ENCODE measurements at regions not wholly inside any gene's neighbourhood (a gene's known extent, or its start where the extent isn't known, plus 50 kb on each side); places are given as distances from the start of the nearest gene placed in this dataset.

DNA sequence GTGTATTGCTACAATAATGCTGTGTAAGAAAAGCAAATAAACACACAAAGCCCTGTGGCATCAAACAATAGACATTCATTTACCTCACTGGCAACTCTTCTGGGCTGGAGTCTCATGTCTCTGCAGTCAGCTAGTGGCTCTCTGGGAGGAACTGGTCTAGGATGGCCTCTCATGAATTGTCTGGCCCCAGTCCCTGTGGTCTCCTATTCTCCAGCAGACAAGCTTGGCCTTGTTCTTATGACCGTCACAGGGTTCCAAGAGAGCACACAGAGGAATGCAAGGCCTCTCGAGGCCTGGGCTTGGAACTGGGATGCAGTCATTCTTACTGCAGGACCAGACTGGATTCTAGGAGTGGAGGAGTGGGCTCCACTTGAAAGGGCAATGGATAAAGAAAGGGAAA lies 141.2 kb upstream of the NTM start:
- H2AFZ ChIP-seq (ENCODE audit: low read depth, low read length), result no peak overlapping the region
- no peak overlapping the region for H3K4me2 ChIP-seq (ENCODE audit: low read length)
- TF ChIP-seq EZH2phosphoT487 (IDR thresholded peaks at IDR 0.05; ENCODE audit: low read depth), result no peak
- TF ChIP-seq, protein P1, sequence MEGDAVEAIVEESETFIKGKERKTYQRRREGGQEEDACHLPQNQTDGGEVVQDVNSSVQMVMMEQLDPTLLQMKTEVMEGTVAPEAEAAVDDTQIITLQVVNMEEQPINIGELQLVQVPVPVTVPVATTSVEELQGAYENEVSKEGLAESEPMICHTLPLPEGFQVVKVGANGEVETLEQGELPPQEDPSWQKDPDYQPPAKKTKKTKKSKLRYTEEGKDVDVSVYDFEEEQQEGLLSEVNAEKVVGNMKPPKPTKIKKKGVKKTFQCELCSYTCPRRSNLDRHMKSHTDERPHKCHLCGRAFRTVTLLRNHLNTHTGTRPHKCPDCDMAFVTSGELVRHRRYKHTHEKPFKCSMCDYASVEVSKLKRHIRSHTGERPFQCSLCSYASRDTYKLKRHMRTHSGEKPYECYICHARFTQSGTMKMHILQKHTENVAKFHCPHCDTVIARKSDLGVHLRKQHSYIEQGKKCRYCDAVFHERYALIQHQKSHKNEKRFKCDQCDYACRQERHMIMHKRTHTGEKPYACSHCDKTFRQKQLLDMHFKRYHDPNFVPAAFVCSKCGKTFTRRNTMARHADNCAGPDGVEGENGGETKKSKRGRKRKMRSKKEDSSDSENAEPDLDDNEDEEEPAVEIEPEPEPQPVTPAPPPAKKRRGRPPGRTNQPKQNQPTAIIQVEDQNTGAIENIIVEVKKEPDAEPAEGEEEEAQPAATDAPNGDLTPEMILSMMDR (IDR thresholded peaks at IDR 0.05; ENCODE audit: low read depth, low read length), result no peak
- no peaks in the 10 kb centered on the region for H3K36me3 ChIP-seq (replicated peaks; ENCODE audit: low read depth, low read length)
- no peaks in the 10 kb centered on the region for H3K4me1 ChIP-seq (ENCODE audit: low read length)
- H3K4me3 ChIP-seq (ENCODE audit: low read length), result no peak overlapping the region
- H3K79me2 ChIP-seq (ENCODE audit: low read length), result no peaks in the 10 kb centered on the region
- H3K9me3 ChIP-seq (ENCODE audit: insufficient read depth, low read length), result no peaks in the 10 kb centered on the region
- H3K9ac ChIP-seq (ENCODE audit: low read length), result no peak overlapping the region
- H3K27ac ChIP-seq (ENCODE audit: low read length), result no peak overlapping the region
- no peaks in the 10 kb centered on the region for H4K20me1 ChIP-seq (ENCODE audit: insufficient read depth, low read length)
- peaks cover 11% of the 10 kb centered on the region; the same call in 1 of the 2 replicates for H3K27me3 ChIP-seq (ENCODE audit: low read depth, low read length)

DNA sequence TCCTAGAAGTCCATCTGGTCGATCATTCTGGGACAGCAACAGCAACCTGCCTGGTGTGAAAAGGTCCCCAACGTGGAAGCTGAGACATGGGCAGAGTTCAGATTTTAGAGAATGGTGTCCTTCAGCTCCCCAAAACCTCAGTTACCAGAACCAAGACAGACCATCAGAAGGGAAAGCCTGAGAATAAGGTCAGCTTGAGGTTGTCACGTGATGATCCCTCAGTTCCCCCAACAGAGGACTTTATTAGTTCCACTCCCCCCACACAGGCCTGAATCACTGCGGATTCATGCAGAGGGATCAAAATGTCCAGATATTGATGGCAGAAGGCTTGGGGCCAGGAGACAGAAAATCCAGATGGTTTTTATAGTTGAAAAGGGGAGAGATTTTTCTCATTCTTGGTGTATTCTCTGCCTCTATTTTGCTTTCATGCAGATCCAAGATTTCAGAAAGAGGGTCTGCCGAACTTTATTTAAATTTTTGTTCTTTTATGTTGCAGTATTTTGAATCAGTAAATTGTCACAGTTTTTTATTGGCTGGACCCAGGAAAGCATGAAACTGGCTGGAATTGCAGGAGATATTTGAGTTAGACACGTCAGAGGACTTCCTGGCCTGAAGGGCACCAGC lies 139.0 kb upstream of the NTM start:
- Histone ChIP-seq H3K79me2 (ENCODE audit: low read length) (no peaks in the 10 kb centered on the region), H3K27me3 (ENCODE audit: low read depth, low read length) (peaks cover 7% of the 10 kb centered on the region; the same call in 1 of the 2 replicates), H3K27ac (ENCODE audit: low read length) (no peak overlapping the region), H3K4me3 (ENCODE audit: low read length) (no peak overlapping the region), H3K9me3 (ENCODE audit: insufficient read depth, low read length) (no peaks in the 10 kb centered on the region), H3K4me1 (ENCODE audit: low read length) (no peaks in the 10 kb centered on the region), H4K20me1 (ENCODE audit: insufficient read depth, low read length) (no peaks in the 10 kb centered on the region), H3K36me3 (replicated peaks; ENCODE audit: low read depth, low read length) (no peaks in the 10 kb centered on the region), H3K9ac (ENCODE audit: low read length) (no peak overlapping the region), H2AFZ (ENCODE audit: low read depth, low read length) (no peak overlapping the region), H3K4me2 (ENCODE audit: low read length) (no peak overlapping the region)
- TF ChIP-seq, protein P1 (IDR thresholded peaks at IDR 0.05; ENCODE audit: low read depth, low read length), result no peak

DNA sequence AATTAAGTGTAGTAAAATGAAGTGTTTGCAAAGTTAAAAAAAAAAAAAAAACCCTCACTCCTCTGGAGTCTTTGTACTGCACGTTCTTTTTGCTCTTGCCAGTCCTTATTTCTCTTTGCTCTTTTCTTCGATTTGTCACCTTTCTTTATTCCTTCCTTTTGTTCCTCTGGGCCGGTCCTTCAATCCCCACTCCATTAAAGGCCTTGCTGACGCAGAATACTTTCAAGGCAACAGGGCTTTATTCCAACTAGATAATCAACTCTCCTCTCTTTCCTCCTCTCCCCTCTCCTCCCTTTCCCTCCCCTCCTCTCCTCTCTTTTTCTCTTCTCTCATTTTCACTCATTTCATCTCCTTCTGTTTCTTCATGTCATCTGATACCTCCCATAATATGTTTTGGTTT lies 138.2 kb upstream of the NTM start:
- Histone ChIP-seq H3K4me3 (ENCODE audit: low read length) (no peak overlapping the region), H3K4me2 (ENCODE audit: low read length) (no peak overlapping the region), H3K27me3 (ENCODE audit: low read depth, low read length) (peaks cover 7% of the 10 kb centered on the region), H3K79me2 (ENCODE audit: low read length) (no peaks in the 10 kb centered on the region), H4K20me1 (ENCODE audit: insufficient read depth, low read length) (no peaks in the 10 kb centered on the region), H3K27ac (ENCODE audit: low read length) (no peak overlapping the region), H3K4me1 (ENCODE audit: low read length) (no peaks in the 10 kb centered on the region), H3K9ac (ENCODE audit: low read length) (no peak overlapping the region), H3K9me3 (ENCODE audit: insufficient read depth, low read length) (no peaks in the 10 kb centered on the region), H2AFZ (ENCODE audit: low read depth, low read length) (no peak overlapping the region), H3K36me3 (replicated peaks; ENCODE audit: low read depth, low read length) (no peaks in the 10 kb centered on the region)
- no peak for TF ChIP-seq EZH2phosphoT487 (IDR thresholded peaks at IDR 0.05; ENCODE audit: low read depth)
- TF ChIP-seq, protein P1 (IDR thresholded peaks at IDR 0.05; ENCODE audit: low read depth, low read length), result no peak

DNA sequence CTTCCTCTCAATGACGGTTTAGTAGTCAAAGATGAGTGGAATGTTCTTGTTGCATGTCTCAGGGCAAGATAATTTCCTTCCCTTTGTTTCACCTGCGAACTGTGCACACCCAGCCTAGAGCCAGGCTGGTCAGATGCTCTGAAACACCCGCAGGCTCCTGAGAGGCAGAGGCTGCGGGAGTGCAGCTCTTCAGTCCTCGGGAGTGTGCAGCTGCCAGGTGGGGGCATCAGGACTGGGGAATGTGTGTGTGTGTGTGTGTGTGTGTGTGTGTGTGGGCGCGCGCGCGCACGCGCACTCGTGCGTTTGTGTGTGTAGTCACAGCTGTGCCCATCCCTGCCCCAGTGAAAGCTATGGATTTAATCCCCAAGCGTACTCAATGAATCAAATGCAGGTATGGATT lies 136.2 kb upstream of the NTM start:
- no peak overlapping the region for H3K27ac ChIP-seq (ENCODE audit: low read length)
- H3K79me2 ChIP-seq (ENCODE audit: low read length), result no peaks in the 10 kb centered on the region
- H4K20me1 ChIP-seq (ENCODE audit: insufficient read depth, low read length), result no peaks in the 10 kb centered on the region
- peaks cover 18% of the 10 kb centered on the region for H3K27me3 ChIP-seq (ENCODE audit: low read depth, low read length)
- H3K4me1 ChIP-seq (ENCODE audit: low read length), result no peaks in the 10 kb centered on the region
- no peak overlapping the region for H2AFZ ChIP-seq (ENCODE audit: low read depth, low read length)
- H3K4me2 ChIP-seq (ENCODE audit: low read length), result no peak overlapping the region
- H3K4me3 ChIP-seq (ENCODE audit: low read length), result no peak overlapping the region
- H3K9ac ChIP-seq (ENCODE audit: low read length), result no peak overlapping the region
- no peaks in the 10 kb centered on the region for H3K9me3 ChIP-seq (ENCODE audit: insufficient read depth, low read length)
- H3K36me3 ChIP-seq (replicated peaks; ENCODE audit: low read depth, low read length), result no peaks in the 10 kb centered on the region
- TF ChIP-seq, protein P1 (IDR thresholded peaks at IDR 0.05; ENCODE audit: low read depth, low read length), result no peak
- no peak for TF ChIP-seq EZH2phosphoT487 (IDR thresholded peaks at IDR 0.05; ENCODE audit: low read depth)

All from OCI-LY3 (cell line).